CD4-positive, alpha-beta T cell (primary cell): ENCODE measurements at regions not wholly inside any gene's neighbourhood (a gene's known extent, or its start where the extent isn't known, plus 50 kb on each side); places are given as distances from the start of the nearest gene placed in this dataset.

ENCODE experiments used
- ATAC-seq: fragments of 200-7000 bp; cut with Tn5 transposase; one replicate; pipeline ENCODE4 v1.10.0; 2022; ENCODE audit warnings: mild to moderate bottlenecking; ENCODE audit not compliant: poor library complexity
- CTCF ChIA-PET: fragments of 350-600 bp; sonication (Branson Sonifier 250); formaldehyde crosslinking; loops from one replicate; lab custom pipeline; 2021; ENCODE audit warnings: antibody characterized with exemption, inconsistent platforms; lab: Charles Lee
- POLR2A ChIA-PET: fragments of 350-600 bp; sonication (Branson Sonifier 250); formaldehyde crosslinking; loops from one replicate; lab custom pipeline; 2021; ENCODE audit warnings: antibody characterized with exemption, inconsistent platforms; lab: Charles Lee
- DNase-seq, 14 experiments: peaks; one replicate each; pipeline ENCODE4 v3.0.0-alpha.2; 2013 to 2020; ENCODE audit warnings: mixed read lengths in 2 of 14
- H3K27ac ChIP-seq, 2 donors: one replicate each; pipeline versions ENCODE4 v1.5.1 to v1.7.0; 2013; ENCODE audit warnings: low read length in 2 of 2, low read depth in 1 of 2, mild to moderate bottlenecking in 1 of 2
- H3K27me3 ChIP-seq, 2 experiments: 1 replicate in 1 of 2; 2 replicates in 1 of 2; pipeline versions ENCODE4 v1.6.1 to v1.7.0; 2013; ENCODE audit warnings: low read length in 2 of 2, control low read depth in 1 of 2, mild to moderate bottlenecking in 1 of 2, moderate library complexity in 1 of 2; ENCODE audit not compliant: insufficient read depth in 2 of 2, control insufficient read depth in 1 of 2
- H3K36me3 ChIP-seq: one replicate; pipeline ENCODE4 v1.6.1; 2013; ENCODE audit warnings: low read length, control low read depth; ENCODE audit not compliant: insufficient read depth
- H3K4me1 ChIP-seq: one replicate; pipeline ENCODE4 v1.6.1; 2013; ENCODE audit warnings: low read length, control low read depth; ENCODE audit not compliant: insufficient read depth
- H3K4me3 ChIP-seq: one replicate; pipeline ENCODE4 v1.5.1; 2013; ENCODE audit warnings: mild to moderate bottlenecking, low read length, moderate library complexity
- H3K9me3 ChIP-seq, 2 experiments: 1 replicate in 1 of 2; 2 replicates in 1 of 2; pipeline versions ENCODE4 v1.6.1 to v1.7.0; 2013; ENCODE audit warnings: low read length in 2 of 2, mild to moderate bottlenecking in 2 of 2, control low read depth in 1 of 2, moderate library complexity in 1 of 2; ENCODE audit not compliant: control insufficient read depth in 1 of 2, insufficient read depth in 1 of 2
- H3K27ac Mint-ChIP-seq: one replicate; pipeline ENCODE4 v1.8.0; 2020; ENCODE audit warnings: mixed read lengths
- H3K27me3 Mint-ChIP-seq: one replicate; pipeline ENCODE4 v1.8.0; 2021; ENCODE audit warnings: mixed read lengths
- H3K36me3 Mint-ChIP-seq: one replicate; pipeline ENCODE4 v1.8.0; 2021; ENCODE audit warnings: low read depth, mixed read lengths
- H3K4me1 Mint-ChIP-seq: one replicate; pipeline ENCODE4 v1.8.0; 2021; ENCODE audit warnings: low read depth, mixed read lengths
- H3K4me3 Mint-ChIP-seq: one replicate; pipeline ENCODE4 v1.8.0; 2020; ENCODE audit warnings: mild to moderate bottlenecking, mixed read lengths
- H3K9me3 Mint-ChIP-seq: one replicate; pipeline ENCODE4 v1.8.0; 2020; ENCODE audit warnings: mixed read lengths
- intact Hi-C, 2 experiments: fragments of 100-400 bp; cut with DNase I in 1 of 2; cut with micrococcal nuclease in 1 of 2; formaldehyde crosslinking; loops; one replicate each; pipeline versions ENCODE4 v1.15.1 to v1.9.0; 2023 to 2025; cut with DNase I, micrococcal nuclease
- TF ChIP-seq, protein P1 (sequence below): fragments of 200-600 bp; IDR thresholded peaks from one replicate; pipeline ENCODE4 v1.8.0; 2022; ENCODE audit warnings: antibody characterized with exemption, mild to moderate bottlenecking

DNA sequence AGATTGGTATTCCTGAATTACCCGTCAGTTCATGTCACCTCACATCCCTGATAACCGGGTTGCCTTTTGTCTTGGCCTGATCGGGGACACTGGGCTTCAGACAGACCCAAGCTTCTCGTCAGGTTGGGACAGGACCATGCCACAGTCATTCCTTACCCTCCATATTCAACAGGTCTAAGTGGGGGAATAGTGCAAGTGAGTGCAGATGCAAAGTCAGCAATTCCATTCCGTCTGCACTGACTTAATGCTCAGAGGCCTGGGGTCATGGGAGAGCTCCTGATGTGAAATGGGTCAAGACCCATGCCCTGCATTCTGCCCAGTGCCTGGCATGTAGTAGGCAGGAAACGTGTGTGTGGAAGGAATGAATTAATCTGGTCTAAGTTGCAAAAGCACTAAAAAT is 95.4 kb upstream of the PITRM1 start:
- H3K27ac ChIP-seq, result no peak overlapping the region
- Mint-ChIP-seq H3K36me3 (no peaks in the 10 kb centered on the region), H3K9me3 (no peaks in the 10 kb centered on the region), H3K4me3 (no peak overlapping the region), H3K4me1 (no peaks in the 10 kb centered on the region), H3K27me3 (peaks cover 4% of the 10 kb centered on the region), H3K27ac (no peak overlapping the region)
- H3K4me3 ChIP-seq, result no peak overlapping the region
- H3K27me3 ChIP-seq, result no peaks in the 10 kb centered on the region
- DNase-seq (no peak), ATAC-seq (no peak)
- ChIA-PET CTCF (no interaction called here), POLR2A (no interaction called here)
- H3K4me1 ChIP-seq, result no peaks in the 10 kb centered on the region
- H3K36me3 ChIP-seq, result no peaks in the 10 kb centered on the region
- TF ChIP-seq, protein P1, sequence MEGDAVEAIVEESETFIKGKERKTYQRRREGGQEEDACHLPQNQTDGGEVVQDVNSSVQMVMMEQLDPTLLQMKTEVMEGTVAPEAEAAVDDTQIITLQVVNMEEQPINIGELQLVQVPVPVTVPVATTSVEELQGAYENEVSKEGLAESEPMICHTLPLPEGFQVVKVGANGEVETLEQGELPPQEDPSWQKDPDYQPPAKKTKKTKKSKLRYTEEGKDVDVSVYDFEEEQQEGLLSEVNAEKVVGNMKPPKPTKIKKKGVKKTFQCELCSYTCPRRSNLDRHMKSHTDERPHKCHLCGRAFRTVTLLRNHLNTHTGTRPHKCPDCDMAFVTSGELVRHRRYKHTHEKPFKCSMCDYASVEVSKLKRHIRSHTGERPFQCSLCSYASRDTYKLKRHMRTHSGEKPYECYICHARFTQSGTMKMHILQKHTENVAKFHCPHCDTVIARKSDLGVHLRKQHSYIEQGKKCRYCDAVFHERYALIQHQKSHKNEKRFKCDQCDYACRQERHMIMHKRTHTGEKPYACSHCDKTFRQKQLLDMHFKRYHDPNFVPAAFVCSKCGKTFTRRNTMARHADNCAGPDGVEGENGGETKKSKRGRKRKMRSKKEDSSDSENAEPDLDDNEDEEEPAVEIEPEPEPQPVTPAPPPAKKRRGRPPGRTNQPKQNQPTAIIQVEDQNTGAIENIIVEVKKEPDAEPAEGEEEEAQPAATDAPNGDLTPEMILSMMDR, result no peak
- no peaks in the 10 kb centered on the region for H3K9me3 ChIP-seq
- intact Hi-C loops, result no loop called here

DNA sequence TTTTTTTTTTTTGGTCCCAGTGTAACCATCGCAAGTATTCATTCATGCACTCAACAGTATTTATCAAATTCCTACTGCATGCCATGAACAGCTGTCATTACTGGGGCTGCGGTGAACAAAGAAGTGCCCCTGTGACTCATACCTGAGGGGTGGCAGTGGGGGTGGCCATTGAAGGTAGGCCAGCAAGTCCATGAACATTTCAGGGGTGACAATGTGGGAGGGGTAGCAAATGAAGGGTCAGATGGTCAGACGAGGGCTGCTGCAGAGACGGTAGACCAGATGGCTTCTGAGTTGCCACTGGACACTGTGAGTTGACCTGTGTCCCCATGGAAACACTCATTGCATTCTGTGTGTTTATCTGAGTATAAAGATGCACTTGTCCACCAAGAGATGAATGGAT is 92.5 kb upstream of the PITRM1 start:
- Histone ChIP-seq H3K36me3 (no peaks in the 10 kb centered on the region), H3K4me1 (no peaks in the 10 kb centered on the region), H3K27me3 (no peaks in the 10 kb centered on the region), H3K9me3 (no peaks in the 10 kb centered on the region), H3K4me3 (no peak overlapping the region), H3K27ac (no peak overlapping the region)
- Mint-ChIP-seq H3K27me3 (no peaks in the 10 kb centered on the region), H3K27ac (no peak overlapping the region), H3K4me1 (no peaks in the 10 kb centered on the region), H3K9me3 (no peaks in the 10 kb centered on the region), H3K36me3 (no peaks in the 10 kb centered on the region), H3K4me3 (no peak overlapping the region)
- no peak for ATAC-seq
- DNase-seq, result no peak
- TF ChIP-seq, protein P1, result no peak
- CTCF ChIA-PET, result no interaction called here
- intact Hi-C loops, result no loop called here
- POLR2A ChIA-PET, result no interaction called here

DNA sequence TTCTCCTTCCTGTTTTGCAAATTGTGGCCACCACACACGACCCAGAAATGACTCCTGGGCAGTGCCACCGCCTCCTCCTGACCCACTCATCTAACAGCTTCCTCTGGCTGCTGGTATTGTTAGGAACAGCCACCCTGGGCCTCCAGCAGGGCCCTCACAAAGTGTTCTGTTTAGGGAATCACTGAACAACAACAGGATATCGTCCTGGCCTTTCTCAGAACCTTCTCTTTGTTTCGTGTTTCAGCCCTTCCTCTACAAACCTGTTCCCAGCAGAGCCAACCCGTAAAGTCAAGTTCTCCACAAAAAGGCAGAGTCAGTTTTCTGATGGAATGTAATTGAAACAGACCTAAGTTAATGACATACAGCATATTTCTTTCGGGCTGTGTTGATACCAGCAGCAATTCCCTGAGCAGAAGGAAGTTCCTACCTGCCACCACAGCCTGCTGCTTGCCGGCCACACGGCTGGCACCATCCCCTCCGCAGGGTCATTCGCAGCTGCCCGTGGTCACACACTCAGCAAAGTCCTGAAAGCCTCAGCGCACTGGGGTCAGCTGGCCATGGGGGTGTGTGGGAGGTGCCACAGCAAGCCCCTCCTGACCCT is 91.7 kb upstream of the PITRM1 start:
- no peak overlapping the region for H3K4me3 ChIP-seq
- POLR2A ChIA-PET, result no interaction called here
- no peaks in the 10 kb centered on the region for H3K27me3 Mint-ChIP-seq
- H3K36me3 ChIP-seq, result no peaks in the 10 kb centered on the region
- no peaks in the 10 kb centered on the region for H3K27me3 ChIP-seq
- H3K9me3 Mint-ChIP-seq, result no peaks in the 10 kb centered on the region
- H3K4me3 Mint-ChIP-seq, result no peak overlapping the region
- no peaks in the 10 kb centered on the region for H3K36me3 Mint-ChIP-seq
- no peaks in the 10 kb centered on the region for H3K4me1 Mint-ChIP-seq
- H3K27ac ChIP-seq, result no peak overlapping the region
- intact Hi-C loops, result no loop called here
- ATAC-seq (no peak), DNase-seq (no peak)
- H3K4me1 ChIP-seq, result no peaks in the 10 kb centered on the region
- H3K9me3 ChIP-seq, result no peaks in the 10 kb centered on the region
- CTCF ChIA-PET, result no interaction called here
- no peak overlapping the region for H3K27ac Mint-ChIP-seq
- TF ChIP-seq, protein P1, result no peak
